ENCODE measurements at regions not wholly inside any gene's neighbourhood (a gene's known extent, or its start where the extent isn't known, plus 50 kb on each side); places are given as distances from the start of the nearest gene placed in this dataset.

DNA sequence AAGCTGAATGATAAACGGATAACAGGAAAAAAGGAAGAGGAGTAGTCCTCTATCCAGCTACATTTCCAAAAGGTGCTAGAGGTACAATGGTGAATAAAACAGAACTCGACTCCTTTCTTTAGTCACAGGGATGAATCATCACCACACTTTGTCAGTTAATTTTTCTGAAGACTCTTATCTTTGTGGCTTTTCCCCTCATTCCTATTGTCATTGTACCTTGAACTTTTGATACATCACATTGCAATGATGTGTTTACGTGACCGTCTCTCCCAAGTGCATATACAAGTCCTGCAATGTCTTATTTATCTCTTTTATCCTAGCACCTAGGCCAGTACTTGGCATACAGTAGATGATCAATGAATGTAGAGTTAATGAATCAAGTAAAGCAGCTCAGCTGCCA, 134.7 kb downstream of the LHFPL1 start:
- no peak overlapping the region for H3K23ac ChIP-seq (ENCODE audit: insufficient read length)
- no peak overlapping the region for H3K27ac ChIP-seq (ENCODE audit: low read depth, low read length)
- H4K91ac ChIP-seq (replicated peaks; ENCODE audit: insufficient read length, low read length), result no peak overlapping the region
- no peaks in the 10 kb centered on the region for H3K79me2 ChIP-seq (ENCODE audit: control insufficient read depth in 1 of 2, insufficient read depth in 2 of 2, low read length in 2 of 2)
- H2BK120ac ChIP-seq (replicated peaks; ENCODE audit: low read depth, low read length), result no peak overlapping the region
- no peak overlapping the region for H3K4ac ChIP-seq (replicated peaks; ENCODE audit: insufficient read length, low read depth, low read length)
- H4K5ac ChIP-seq (ENCODE audit: insufficient read length, low read depth, low read length), result no peak overlapping the region
- no peaks in the 10 kb centered on the region for H3K27me3 ChIP-seq (replicated peaks in 1 of 4; ENCODE audit: control insufficient read depth in 3 of 4, extremely low read depth in 1 of 4, insufficient read depth in 3 of 4, low read length in 3 of 4)
- H3K79me1 ChIP-seq (ENCODE audit: low read depth, low read length), result no peaks in the 10 kb centered on the region
- POLR2A ChIA-PET (ENCODE audit: partially characterized antibody), result interaction anchor here (0.6 kb wide), 1 partner anchor 1448 kb away, joined by 3 read pairs; no protein-coding TSS in a partner anchor
- H3K18ac ChIP-seq (ENCODE audit: extremely low read depth, low read length), result no peak overlapping the region
- H3K9ac ChIP-seq (replicated peaks in 1 of 4; ENCODE audit: extremely low read depth in 1 of 4, low read depth in 3 of 4, low read length in 3 of 4), result no peak overlapping the region
- 95% methylated on average over 4 of the region's 4 CpGs; no CpG with 5 or more reads in 1 of the 2 experiments for WGBS, 2 experiments (ENCODE audit: extremely low coverage in 1 of 2, insufficient coverage in 1 of 2, insufficient read length in 1 of 2, insufficient replicate concordance in 2 of 2, low coverage in 1 of 2, low lambda C conversion rate in 2 of 2, missing lambda C conversion rate in 1 of 2)
- DNase-seq (ENCODE audit: low read depth in 1 of 2, low spot score in 2 of 2) (no peak), FAIRE-seq (no peak)
- H4K8ac ChIP-seq (ENCODE audit: extremely low read depth, insufficient read depth, low read length), result no peak overlapping the region
- H3K56ac ChIP-seq (replicated peaks; ENCODE audit: insufficient read length, low read depth, low read length), result no peak overlapping the region
- H2AK5ac ChIP-seq (ENCODE audit: low read depth, low read length), result no peak overlapping the region
- no peak overlapping the region for H3K14ac ChIP-seq (ENCODE audit: insufficient read length)
- no peak overlapping the region for H2AFZ ChIP-seq (ENCODE audit: low read length)
- TF ChIP-seq ASH2L (IDR thresholded peaks at IDR 0.05; ENCODE audit: low read length), result no peak
- no peak overlapping the region for H2BK12ac ChIP-seq (ENCODE audit: low read depth, low read length)
- no peaks in the 10 kb centered on the region for H4K20me1 ChIP-seq (replicated peaks in 1 of 2; ENCODE audit: control insufficient read depth in 1 of 2, insufficient read depth in 2 of 2, low read length in 2 of 2)
- no peak overlapping the region for H2BK15ac ChIP-seq (ENCODE audit: low read length)
- CTCF ChIA-PET (ENCODE audit: partially characterized antibody), result interaction anchor here (1.1 kb wide), 1 partner anchor 32 kb away, joined by 3 read pairs; no protein-coding TSS in a partner anchor
- H2BK5ac ChIP-seq (ENCODE audit: low read depth, low read length), result no peak overlapping the region
- no peak overlapping the region for H3K4me2 ChIP-seq (ENCODE audit: insufficient read depth in 1 of 2, low read depth in 2 of 2, low read length in 2 of 2)
- no peaks in the 10 kb centered on the region for H3K36me3 ChIP-seq (ENCODE audit: control insufficient read depth in 2 of 4, insufficient read depth in 4 of 4, low read length in 3 of 4)
- no peak overlapping the region for H2BK20ac ChIP-seq (ENCODE audit: low read length)
- no peaks in the 10 kb centered on the region for H3K23me2 ChIP-seq (ENCODE audit: low read depth, low read length)
- no peaks in the 10 kb centered on the region for H3K9me3 ChIP-seq (ENCODE audit: insufficient read depth in 2 of 2, low read depth in 1 of 2, low read length in 1 of 2)
- no peaks in the 10 kb centered on the region for H3K4me1 ChIP-seq (replicated peaks in 1 of 4; ENCODE audit: control insufficient read depth in 3 of 4, insufficient read depth in 4 of 4, low read length in 3 of 4)
- H3K4me3 ChIP-seq (ENCODE audit: extremely low read depth in 1 of 4, insufficient read depth in 2 of 4, low read depth in 3 of 4, low read length in 4 of 4), result no peak overlapping the region
